GM19351 (cell line): ENCODE measurements at regions not wholly inside any gene's neighbourhood (a gene's known extent, or its start where the extent isn't known, plus 50 kb on each side); places are given as distances from the start of the nearest gene placed in this dataset.

Experiments used
- ATAC-seq: cut with Tn5 transposase; IDR thresholded peaks from one replicate; pipeline ENCODE4 v1.9.1; 2021; ENCODE audit warnings: mild to moderate bottlenecking, moderate library complexity; ENCODE audit not compliant: unreplicated experiment

DNA sequence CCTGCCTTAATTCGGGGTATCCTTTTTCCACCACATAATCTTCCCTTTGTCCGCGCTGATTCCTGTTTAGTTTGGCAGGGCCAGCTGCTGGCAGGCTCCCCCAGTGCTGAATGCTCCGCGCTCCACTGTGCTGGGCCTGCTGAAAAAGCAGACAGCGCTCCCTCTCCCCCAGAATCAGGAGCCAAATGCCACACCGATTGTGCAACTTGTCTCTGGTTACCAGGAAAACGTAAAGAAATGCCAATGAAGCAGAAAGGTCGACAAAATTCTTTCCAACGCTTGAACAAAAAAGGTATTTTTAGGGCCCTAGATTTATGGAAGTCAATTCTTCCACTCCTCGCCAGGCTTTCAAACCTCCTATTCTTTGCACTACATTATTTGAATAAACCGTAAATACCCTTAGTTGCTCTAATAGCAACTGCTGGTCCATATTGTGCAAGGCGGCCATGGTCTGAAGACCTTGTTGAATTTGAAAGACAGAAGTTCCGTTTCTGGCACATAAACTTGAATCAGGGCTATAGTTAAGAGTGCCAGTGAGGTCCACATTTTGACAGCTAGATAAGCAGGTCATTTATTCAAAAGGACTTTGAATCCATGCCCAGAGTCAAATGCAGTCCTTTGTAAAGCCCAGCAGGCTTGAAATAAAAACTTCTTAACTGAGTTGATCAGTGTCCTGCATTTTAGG, 206.7 kb upstream of the RFC3 start:
- ATAC-seq = no peak

GRCh38 chr13:33612641-33613638, 205.0 kb upstream of the RFC3 start:
- ATAC-seq = peak; percentile 74

DNA sequence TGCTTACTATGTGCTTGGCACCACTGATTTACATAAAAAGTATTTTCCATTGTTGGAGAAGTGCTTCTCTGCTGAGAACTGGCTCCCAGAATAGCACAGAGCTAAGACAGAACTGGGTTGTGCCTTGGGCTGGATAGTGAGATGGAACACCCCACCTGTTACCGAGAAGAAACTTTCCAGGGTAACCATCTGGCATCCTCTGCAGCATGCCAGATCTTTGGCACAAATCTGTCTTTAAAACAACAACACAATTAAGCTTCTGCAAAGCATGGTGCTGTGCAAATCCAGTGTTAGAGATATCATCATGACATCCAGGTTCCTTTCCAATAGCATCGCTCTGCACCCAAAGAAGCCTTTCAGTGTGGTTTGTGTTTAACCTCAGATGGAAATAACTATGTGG, 202.5 kb upstream of the RFC3 start:
- no peak for ATAC-seq

GRCh38 chr13:33616130-33616529, 201.8 kb upstream of the RFC3 start:
- ATAC-seq = no peak

GRCh38 chr13:33617055-33617454, 200.9 kb upstream of the RFC3 start:
- ATAC-seq = no peak

DNA sequence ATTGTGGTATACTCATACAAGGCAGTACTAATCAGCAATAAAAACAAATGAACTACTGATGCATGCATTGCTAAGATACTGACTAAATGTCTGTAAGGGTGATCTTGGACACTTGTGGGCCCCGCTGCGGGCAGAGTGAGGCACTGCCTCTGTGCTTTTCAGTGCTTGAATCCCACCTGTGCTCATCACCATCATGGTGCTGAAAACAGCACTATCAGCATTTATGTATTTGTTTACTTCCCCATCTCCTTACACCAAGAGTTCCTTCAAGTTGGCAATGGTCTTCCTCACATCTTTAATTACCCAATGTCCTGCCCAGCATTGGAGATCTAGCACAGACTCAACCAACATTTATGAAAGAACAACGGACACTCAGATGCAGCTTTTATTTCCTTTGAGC, 193.7 kb upstream of the RFC3 start:
- no peak for ATAC-seq

- no peak for ATAC-seq
Measured at GRCh38 chr13:33624740-33625139, 193.2 kb upstream of the RFC3 start.

GRCh38 chr13:33626407-33626806, 191.5 kb upstream of the RFC3 start:
- ATAC-seq = no peak

- ATAC-seq = no peak
Measured at GRCh38 chr13:33628662-33629061, 189.3 kb upstream of the RFC3 start.

DNA sequence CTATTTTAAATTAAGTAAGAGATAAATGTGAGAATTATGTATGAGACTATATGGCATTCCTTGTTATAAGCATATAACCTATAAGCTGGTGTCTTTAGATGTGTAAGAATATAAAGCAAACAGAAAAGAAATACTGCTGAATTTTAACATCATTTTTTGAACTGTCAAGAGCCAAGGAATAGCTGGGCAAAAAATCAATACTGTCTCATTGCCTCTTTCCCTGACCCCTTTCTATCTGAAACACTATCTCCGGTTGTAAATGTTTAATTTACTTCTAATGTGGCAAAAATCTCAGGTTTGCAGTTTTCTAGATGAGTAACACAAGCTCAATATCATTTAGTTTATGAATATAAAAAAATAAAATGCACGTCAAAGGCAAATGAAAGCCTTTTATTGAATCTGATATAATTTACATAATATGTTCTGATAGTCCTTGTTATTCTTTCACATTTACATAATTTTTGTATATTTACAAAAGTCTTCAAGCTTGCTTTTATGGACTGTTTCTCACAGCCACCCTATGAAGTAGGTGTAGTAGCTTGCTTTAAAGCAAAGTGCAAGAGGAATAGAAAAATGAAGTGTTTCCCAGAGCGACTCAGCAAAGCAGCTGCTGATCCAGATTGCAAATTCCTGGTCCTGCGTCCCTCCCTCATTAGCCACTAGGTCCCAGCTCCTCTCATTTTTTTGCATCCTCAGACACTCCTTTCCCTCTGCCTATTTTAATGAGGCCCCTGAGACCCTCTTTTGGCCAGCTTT, 188.2 kb upstream of the RFC3 start:
- ATAC-seq = no peak

- no peak for ATAC-seq
Measured at GRCh38 chr13:33633701-33634545, 184.0 kb upstream of the RFC3 start.

DNA sequence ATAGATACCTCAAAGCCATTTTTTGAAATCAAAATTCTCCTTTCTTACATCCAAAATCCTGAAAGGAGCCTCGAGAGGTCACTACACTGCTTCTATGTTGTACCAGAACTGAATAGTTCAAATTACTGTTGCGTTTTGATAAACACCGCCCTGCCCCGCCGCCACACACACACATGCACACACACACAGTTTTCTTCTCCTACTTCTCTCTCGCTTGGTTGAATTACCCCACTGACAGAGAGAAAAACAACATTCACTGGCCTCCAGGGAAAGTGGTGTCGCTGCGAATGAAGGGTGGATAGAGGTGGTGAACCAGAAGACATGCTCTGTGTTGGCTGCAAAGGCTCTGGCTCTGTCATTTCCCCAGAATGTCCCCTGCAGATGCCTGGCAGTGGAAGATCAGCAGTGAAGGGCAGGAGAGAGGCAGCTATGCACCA, 183.4 kb upstream of the RFC3 start:
- no peak for ATAC-seq

DNA sequence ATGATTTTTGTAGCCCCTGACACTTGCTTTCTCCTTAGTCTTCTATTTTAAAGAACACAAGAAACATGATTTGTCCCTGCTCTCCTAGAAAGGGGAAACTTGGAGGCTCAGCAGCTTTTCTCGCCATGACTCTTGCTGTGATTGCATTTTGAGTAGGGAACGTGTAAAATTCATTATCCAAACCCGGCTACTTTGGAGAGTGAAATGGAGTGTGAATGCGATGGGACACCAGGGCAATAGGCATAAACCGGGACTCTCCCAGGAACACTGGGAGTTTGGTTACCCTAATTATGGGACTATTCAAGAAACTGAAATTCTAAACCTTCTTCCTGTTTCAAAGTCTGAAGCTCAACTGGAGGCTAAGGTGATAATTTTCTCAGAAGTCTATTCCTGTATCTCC, 181.7 kb upstream of the RFC3 start:
- no peak for ATAC-seq

DNA sequence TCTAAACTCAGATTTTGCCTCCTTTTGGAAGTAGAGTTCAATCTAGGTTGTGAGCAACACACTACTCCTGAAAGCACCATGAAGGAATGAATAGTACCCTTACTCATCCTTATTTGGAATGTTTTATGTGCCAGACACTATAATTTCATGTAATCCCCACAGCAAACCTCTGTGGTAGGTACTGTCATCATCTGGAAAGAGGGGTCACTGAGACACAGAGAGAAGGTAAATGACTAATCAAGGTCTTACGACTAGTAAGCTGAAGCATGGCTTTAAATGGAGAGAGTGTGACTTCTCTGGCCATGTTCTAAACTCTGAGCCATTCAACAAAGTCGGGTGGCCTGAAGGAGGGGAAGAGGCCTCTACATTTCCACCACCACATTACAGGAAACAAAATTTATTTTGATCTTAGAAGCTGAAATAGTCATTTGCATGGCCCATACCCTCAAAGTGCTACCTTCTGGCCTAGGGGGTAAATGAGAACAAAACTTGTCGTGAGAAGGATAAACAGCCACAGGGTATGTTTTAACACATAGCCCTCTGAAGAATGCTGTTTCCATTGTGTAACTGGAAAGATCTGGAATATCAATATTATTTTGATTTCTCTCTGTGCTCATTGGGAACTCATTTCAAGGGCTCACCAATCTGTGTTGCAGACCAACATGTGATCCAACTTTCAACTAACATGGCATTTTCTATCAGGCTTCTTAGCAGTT, 180.8 kb upstream of the RFC3 start:
- ATAC-seq = peak; percentile 43

DNA sequence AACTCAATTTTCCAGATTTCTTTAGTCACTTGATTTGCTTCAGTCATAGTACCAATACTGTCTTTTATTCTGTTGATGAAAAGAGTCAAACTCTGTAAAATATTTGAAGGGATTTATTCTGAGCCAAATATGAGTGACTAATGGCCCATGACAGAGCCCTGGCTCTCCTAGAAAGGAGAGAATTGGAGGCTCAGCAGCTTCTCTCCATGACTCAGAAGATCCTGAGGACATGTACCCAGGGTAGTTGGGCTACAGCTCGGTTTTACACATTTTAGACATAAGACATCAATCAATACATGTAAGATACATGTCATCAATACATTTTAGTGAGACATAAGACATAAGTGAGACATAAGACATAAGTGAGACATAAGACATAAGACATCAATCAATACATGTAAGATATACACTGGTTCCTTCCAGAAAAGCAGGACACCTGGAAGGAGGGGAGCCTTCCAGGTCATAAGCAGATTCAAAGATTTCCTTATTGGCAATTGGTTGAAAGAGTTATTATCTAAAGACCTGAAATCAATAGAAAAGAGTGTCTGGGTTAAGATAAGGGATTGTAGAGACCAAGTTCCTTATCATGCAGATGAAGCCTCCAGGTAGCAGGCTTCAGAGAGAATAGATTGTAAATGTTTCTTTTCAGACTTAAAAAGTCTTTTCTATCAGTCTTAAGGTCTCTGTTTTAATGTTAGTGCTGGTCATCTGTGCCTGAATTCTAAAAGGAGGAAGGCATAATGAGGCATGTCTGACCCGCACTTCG, 179.8 kb upstream of the RFC3 start:
- no peak for ATAC-seq

DNA sequence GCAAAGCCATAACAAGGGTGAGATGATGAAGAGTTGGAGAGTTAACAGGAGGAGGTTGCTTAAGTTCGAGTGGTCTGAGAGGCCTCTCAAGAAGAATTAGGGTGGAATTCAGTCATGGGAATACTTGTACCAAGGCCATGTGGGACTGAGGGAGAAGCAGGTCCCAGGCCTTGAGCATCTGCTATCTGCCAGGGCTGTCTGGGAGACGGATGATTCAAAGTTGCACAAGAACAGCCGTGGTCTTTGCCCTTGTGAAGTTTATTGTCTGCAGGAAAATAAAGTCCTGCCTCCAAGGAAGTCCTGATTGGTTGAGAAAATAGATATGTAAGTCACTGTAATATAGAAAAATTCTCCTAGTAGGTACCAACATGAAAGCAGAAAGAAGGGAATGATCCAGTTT, 178.8 kb upstream of the RFC3 start:
- ATAC-seq = no peak

DNA sequence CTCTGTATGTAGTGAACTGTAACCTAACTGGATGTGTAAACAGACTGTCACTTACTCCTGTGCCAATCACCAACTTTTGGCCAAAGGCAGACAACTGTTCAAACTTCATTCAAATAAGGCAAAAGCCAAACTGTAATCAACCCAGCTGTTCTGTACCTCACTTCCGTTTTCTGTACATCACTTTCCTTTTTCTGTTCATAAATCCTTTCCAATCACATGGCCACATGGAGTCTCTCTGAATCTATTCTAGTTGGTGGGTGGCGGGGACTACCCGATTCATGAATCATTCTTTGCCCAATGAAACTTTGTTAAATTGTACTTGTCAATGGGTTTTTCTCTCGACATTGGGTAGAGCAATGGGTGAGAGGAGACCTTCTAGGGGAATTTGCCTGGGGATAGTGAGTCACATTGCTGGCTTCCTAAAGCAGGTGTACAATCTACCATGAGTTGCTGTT, 178.3 kb upstream of the RFC3 start:
- peak; percentile 65 for ATAC-seq

GRCh38 chr13:33640832-33641231, 177.1 kb upstream of the RFC3 start:
- ATAC-seq = no peak
